ENCODE measurements at regions not wholly inside any gene's neighbourhood (a gene's known extent, or its start where the extent isn't known, plus 50 kb on each side); places are given as distances from the start of the nearest gene placed in this dataset.

GRCh38 chr2:209208211-209208610 is 215.6 kb upstream of the MAP2 start:
- POLR2A ChIA-PET (ENCODE audit: low non-redundant PET), result no interaction called here
- DNase-seq (ENCODE audit: low spot score), result peak; percentile 17
- no peak overlapping the region for H3K27ac ChIP-seq
- CTCF ChIA-PET, result interaction anchor here (0.5 to 1.3 kb wide), 6 partner anchors 329 to 880 kb away, joined by 3 to 5 read pairs (median 3); partner anchors contain the start of gene PTH2R
- TF ChIP-seq, protein P1, sequence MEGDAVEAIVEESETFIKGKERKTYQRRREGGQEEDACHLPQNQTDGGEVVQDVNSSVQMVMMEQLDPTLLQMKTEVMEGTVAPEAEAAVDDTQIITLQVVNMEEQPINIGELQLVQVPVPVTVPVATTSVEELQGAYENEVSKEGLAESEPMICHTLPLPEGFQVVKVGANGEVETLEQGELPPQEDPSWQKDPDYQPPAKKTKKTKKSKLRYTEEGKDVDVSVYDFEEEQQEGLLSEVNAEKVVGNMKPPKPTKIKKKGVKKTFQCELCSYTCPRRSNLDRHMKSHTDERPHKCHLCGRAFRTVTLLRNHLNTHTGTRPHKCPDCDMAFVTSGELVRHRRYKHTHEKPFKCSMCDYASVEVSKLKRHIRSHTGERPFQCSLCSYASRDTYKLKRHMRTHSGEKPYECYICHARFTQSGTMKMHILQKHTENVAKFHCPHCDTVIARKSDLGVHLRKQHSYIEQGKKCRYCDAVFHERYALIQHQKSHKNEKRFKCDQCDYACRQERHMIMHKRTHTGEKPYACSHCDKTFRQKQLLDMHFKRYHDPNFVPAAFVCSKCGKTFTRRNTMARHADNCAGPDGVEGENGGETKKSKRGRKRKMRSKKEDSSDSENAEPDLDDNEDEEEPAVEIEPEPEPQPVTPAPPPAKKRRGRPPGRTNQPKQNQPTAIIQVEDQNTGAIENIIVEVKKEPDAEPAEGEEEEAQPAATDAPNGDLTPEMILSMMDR (conservative IDR thresholded peaks at IDR 0.05; ENCODE audit: low read depth), result peak; percentile 53

DNA sequence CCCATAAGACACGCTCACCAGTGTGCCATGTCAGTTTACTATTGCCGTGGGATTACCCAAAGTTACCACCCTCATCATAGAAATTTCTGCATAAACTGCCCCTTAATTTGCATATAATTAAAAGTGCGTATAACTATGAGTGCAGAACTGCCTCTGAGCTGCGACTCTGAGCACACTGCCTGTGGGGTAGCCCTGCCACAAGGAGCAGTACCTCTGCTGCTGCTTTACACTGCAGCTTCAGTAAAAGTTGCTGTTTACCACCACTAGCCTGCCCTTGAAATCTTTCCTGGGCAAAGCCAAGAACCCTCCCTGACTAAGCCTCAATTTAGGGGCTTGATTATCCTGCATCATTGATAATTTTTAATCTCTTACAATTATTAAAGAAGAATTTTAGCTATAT is 213.9 kb upstream of the MAP2 start:
- ChIA-PET CTCF (no interaction called here), POLR2A (ENCODE audit: low non-redundant PET) (no interaction called here)
- TF ChIP-seq, protein P1 (conservative IDR thresholded peaks at IDR 0.05; ENCODE audit: low read depth), result no peak
- no peak for DNase-seq (ENCODE audit: low spot score)
- no peak overlapping the region for H3K27ac ChIP-seq

DNA sequence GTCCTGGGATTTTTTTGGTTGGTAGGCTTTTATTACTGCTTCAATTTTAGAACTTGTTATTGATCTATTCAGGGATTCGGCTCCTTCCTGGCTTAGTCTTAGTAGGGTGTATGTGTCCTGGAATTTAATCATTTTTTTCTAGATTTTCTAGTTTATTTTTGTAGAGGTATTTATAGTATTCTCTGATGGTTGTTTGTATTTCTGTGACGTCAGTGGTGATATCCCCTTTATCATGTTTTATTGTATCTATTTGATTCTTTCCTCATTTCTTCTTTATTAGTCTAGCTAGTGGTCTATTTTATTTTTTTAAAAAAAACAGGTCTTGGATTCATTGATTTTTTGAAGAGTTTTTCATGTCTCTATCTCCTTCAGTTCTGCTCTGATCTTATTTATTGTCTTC is 193.3 kb upstream of the MAP2 start:
- ChIA-PET POLR2A (ENCODE audit: low non-redundant PET) (no interaction called here), CTCF (no interaction called here)
- H3K27ac ChIP-seq, result no peak overlapping the region
- TF ChIP-seq, protein P1 (conservative IDR thresholded peaks at IDR 0.05; ENCODE audit: low read depth), result no peak
- no peak for DNase-seq (ENCODE audit: low spot score)

DNA sequence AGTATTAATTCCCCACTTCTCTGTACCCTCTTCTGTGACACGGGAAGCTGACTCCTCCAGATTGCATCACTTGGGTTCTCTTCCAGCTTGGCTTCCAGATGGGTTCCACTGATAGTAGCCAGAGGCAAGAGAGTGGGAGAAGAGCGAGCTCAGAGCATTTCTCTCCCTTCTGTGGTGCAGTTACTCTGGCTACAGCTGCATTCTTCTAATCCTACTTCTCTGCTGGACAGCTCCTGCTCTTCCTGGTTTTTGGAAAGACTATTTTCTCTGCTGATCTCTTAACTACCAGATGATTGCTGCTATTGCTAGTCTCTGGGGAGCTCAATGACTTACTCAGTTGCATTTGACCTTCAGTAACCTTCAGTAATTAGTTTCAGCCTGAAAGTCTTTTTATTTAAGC is 187.5 kb upstream of the MAP2 start:
- ChIA-PET POLR2A (ENCODE audit: low non-redundant PET) (no interaction called here), CTCF (interaction anchor here (0.5 to 0.6 kb wide), 2 partner anchors 1066 to 1502 kb away, joined by 3 to 4 read pairs; no protein-coding TSS in a partner anchor)
- H3K27ac ChIP-seq, result no peak overlapping the region
- TF ChIP-seq, protein P1 (conservative IDR thresholded peaks at IDR 0.05; ENCODE audit: low read depth), result no peak
- no peak for DNase-seq (ENCODE audit: low spot score)

DNA sequence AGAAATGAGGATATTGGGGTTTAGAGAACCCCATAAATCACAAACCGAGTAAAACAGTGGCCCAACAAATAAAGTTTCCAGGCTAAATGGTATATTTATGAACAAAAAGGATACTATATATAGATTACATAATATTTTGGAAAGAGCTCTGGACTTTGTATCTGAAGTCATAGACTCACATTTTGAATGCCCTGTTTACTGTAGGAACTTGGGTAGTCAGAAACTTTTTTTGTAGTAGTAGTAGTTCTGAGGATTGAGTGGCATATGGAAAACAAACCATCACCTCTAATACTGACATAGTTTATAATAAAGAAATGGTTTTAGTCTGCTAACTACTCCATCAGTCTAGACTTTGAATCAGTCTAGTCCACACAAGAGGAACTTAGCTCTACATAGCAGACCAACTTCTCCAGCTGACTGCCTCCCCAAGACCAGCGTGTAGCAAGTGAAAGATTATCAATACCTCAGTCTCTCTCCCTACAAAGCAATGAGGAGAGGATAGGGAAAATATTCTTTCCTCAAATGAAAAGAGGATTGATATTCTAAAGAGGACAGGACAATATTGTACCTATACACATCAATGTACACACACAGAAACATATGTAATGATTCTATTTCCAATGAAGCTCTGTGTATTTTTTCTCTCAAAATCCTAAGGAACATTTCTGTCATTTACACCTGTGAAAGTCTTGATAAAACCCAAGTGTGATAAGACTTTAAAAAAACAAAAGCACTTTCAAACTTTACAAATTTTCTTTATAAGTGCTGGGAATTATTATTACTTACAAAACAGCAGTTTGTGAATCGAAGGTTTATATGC is 184.9 kb upstream of the MAP2 start:
- DNase-seq (ENCODE audit: low spot score), result no peak
- ChIA-PET CTCF (interaction anchor here (0.5 kb wide), 1 partner anchor 477 kb away, joined by 3 read pairs; no protein-coding TSS in a partner anchor), POLR2A (ENCODE audit: low non-redundant PET) (no interaction called here)
- TF ChIP-seq, protein P1 (conservative IDR thresholded peaks at IDR 0.05; ENCODE audit: low read depth), result no peak
- H3K27ac ChIP-seq, result no peak overlapping the region

DNA sequence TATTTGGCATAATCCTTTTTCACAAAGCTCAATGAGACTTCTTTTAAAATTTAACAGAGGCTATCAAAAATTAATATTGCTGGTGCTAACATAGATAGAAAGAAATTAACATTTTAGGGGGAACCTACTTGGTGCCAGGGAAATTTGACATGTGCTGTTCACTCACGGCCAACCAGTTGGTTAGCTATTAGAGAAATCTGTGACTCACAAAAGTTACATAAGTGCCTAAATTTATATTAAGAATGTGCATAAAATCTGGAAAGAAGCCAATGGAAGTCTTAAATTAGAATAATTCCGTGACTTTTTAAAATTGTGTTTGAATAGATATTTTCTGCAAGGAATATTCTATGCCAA is 184.3 kb upstream of the MAP2 start:
- TF ChIP-seq, protein P1 (conservative IDR thresholded peaks at IDR 0.05; ENCODE audit: low read depth), result no peak
- no peak for DNase-seq (ENCODE audit: low spot score)
- ChIA-PET POLR2A (ENCODE audit: low non-redundant PET) (no interaction called here), CTCF (interaction anchor here (0.5 kb wide), 1 partner anchor 477 kb away, joined by 3 read pairs; no protein-coding TSS in a partner anchor)
- no peak overlapping the region for H3K27ac ChIP-seq
